Hematopoietic multipotent progenitor cell treated with erythropoietin and hydrocortisone succinate and interleukin-3 and kit ligand, for 8 days (in vitro differentiated cells): ENCODE measurements at regions not wholly inside any gene's neighbourhood (a gene's known extent, or its start where the extent isn't known, plus 50 kb on each side); places are given as distances from the start of the nearest gene placed in this dataset.

Experiments used
- DNase-seq: peaks from one replicate; pipeline ENCODE4 v3.0.0-alpha.2; 2015

DNA sequence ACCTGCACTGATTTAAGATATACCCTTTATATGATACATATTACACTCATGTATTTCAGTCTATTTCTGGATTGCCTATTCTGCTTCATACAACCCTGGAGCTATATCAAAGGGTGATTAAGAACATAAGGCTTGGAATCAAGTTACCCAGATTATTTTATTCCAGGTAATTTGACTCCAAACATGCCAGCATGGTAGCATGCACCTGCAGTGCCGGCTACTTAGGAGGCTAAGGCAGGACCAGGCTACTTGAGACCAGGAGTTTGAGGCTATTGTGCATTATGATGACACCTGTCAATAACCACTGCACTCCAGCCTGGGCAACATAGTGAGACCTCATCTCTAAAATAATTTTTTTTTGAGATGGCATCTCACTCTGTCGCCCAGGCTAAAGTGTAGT, 50.4 kb upstream of the NEO1 start:
- no peak for DNase-seq

DNA sequence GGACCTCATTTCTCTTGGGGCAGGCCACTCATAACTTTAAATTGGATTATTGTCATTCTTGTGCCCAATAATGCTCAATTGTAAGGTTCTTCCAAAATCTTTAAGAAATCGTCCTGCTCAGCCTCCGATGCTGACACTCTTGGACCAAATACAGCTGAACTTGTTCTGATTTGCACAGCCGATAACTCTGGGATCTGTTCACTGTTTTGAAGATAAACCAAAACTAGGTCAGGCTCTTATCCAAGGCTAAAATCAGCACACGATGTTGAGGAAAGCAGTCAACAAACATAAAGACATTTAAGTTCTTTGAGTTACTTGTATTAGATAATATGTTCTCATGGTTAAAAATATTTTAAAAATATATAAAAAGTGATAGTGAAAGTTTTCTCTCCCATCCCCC, 52.0 kb upstream of the NEO1 start:
- no peak for DNase-seq

DNA sequence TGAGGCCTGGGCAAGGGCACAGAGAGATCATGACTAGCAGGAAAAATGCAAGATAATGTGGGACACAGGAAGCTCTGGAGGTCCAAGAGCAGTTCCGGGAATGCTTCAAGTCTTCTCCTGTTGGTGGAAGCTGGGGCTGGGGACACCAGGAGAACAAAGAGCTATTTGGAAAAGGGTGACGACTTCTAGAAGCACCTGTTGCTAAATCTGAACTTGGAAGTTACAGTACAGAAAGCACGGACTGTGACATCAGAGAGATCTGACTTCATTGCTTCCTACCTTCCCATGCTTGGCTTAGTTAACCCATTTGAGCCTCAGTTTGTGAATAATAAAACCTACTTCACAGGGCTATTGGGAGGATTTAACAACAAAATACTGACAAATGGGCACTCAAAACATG, 52.7 kb upstream of the NEO1 start:
- DNase-seq, result no peak

DNA sequence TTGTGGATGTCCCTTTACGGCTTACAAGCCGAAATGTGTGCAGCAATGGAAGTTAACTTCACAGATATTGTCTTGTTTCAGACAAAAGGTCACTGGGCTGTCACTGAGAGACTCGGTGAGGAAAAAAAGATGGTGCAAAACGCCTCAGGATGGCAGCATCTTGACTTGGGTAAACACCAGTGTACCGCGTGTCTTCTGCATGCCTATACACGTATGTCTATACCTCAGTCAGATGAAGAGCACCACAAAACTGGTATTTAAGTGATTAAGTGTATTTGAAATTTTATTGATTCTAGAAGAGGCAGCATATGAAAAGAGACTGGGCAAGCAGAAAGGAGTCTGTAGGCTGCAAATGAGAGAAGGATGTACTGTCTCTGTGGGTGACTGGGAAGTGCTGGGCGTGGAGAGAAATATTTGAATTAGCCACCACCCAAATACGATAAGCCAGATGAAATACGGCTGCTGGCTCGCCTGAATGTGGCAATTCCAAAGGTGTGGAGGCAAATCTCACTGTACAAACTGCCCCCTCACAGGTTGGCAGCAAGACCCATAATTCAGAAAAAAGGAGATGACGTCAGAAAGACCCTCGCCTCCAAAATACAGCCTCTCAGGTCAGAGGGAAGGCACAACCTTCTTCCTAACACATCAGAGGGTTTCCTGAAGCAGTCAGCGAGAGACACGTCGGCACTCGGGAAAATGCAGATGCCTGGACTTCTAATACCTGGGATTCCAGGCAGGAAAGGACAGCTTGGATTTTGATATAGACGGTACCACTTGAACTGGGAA, 53.4 kb upstream of the NEO1 start:
- DNase-seq, result no peak

DNA sequence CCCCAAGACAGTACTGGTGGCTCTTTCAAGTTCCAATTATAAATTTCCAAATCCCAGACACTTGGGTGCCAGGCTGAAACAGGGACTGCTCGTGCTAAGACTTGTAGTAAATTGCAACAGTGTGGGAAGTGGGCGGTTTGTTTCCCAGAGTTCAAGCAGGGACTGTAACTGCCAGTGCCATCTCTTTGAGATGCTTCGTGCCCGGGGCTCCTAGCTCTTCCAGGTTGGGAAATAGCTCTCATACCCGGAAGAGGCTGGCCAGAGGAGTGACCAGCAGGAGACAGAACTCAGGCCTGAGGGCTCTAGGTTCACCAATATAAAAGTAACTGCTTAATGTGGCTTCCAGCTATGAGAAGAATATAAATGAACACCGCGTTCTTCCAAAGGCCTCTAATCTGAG, 54.0 kb upstream of the NEO1 start:
- DNase-seq, result no peak

DNA sequence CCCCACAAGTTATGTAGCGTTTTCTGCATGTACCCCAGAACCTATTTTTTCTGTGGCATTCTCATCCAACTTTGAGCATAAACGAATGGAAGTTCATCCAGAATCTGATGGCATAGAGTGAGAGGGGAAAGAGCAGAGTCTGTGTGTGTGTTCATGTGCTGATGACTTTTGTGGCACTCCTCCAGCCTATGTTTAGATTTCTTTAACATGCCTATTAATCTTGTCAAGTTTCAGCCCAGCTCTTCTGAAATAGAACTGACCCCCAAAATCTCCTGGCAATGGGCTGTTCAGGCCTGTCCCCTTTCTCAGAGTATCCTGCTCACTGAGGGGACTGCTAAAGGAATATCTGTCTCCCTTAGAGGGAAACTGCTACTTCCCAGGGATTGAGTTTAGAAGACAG, 56.4 kb upstream of the NEO1 start:
- DNase-seq, result no peak

DNA sequence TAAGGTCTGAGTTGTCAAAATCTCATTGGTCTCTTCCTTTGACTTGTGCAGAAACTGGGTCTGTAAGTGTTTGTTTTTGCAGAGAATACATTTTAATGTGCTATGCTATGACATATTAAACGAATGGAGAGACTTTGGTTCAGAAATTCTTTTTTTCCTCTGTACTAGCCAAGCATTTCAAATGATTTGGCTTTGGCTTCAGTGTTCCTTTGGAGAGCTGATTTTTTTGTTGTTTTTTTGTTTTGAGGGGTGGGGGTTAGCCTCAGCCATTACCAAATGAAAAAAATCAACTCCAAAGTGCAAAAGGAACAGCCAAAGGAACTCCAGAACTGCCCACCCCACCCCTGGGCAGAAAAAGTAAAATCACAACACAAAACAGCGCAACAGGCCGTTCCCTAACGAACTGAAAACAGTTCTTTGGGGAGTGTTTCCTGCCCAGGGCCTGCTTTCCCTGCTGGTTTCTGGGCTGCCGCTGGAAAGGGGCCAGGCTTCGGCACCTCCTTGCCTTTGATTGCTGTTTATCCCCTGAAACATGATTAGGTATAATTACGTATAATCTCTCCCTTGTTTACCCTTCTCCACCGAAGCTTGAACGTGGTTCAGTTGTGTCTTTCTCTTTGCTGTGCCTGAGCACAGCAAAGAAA, 57.6 kb upstream of the NEO1 start:
- no peak for DNase-seq

DNA sequence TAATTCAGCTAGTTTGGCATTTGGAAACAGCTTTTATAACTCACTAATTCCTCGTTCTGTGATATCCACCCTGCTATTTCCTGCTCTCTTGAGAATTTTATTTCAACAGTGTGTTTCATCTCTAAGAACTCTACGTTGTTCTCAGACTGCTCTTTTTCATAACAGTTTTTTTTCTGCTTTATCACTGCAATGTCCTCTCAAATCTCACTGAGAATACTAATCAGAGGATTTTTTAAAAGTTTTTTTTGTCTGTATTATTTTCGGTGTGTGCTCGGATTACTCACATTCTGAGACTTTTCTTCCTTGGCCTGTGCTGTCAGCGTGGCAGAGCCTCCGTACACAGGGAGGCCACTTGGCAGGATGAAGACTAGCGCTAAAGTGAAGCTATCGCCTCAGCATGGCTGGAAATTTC, 59.4 kb upstream of the NEO1 start:
- no peak for DNase-seq

DNA sequence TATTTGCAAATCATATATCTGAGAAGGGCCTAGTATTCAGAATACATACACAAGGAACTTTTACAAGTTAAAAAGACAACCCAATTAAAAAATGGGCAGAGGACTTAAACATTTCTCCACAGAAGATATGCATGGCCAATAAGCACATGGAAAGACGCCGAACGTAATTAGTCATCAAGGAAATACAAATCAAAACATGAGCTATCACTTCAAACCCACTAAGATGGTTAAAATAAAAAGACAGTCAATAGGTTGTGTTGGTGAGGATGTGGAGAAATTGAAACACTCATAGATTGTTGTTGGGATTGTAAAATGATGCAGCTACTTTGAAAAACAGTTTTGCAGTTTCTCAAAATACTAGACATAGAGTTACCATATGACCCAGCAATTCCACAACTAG, 61.2 kb upstream of the NEO1 start:
- DNase-seq, result no peak

DNA sequence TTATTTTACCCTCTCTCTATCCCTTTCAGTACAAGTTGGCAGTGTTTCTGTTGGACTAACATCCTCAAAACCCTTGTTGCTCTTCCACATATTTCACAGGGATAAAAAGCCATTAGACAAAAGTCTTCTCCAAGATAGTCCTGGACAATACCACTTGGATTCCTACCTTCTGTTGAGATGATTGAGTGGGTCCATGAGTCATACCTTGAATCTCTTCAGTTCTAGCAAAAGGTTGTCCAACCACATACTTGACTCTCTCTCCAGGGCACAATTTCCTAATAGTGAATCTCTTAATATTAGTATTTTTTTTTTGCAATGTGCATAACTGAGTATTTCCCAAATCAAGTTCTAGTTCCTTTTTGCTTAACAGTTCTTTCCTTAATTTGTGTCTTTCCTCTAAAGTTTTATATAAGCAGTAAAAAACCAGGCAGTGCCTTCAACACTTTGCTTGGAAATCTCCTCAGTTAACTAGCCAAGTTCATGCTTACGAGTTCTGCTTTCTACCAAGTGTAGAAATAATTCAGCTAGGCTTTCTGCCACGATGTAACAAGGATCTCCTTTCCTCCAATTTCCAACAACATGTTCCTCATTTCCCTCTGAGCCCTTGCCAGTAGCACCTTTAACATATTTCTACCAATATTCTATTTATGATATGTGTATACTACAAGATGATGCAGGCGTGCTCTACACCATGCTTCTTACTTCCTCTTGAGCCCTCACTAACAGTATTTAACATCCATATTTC, 68.3 kb upstream of the NEO1 start:
- DNase-seq, result no peak

DNA sequence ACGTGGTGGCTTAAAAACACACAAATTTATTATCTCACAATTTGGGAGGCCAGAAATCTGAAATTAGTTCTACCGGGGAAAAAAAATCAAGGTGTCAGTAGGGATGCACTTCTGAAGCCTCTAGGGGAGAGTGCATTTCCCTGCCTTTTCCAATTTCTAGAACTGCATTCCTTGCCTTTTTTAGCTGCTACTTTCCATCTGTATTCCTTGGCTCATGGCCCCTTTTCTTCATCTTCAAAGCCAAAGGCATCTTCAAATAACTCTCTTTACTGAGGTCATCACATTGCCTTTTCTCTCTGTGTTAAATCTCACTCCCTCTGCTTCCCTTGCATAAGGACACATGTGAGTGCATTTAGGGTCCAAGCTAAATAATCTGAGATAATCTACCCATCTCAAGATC, 69.5 kb upstream of the NEO1 start:
- no peak for DNase-seq

DNA sequence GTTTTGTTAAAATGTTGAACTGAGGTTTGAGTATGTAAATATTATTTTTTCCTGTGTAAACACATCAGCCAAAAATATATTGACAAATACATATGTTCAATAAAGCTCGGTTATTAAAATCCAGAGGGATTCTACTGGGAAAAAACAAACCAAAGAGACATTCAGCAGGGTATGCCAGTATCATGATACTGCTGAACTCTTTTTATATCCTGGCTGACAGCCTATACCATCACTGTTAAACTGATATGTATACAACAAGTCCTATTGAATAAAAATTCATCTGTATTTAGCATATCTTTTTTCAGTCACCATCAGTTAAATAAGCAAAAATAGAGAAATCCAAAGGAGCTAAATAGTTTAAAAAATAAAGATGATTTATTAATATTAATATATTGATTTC, 71.6 kb upstream of the NEO1 start:
- no peak for DNase-seq

DNA sequence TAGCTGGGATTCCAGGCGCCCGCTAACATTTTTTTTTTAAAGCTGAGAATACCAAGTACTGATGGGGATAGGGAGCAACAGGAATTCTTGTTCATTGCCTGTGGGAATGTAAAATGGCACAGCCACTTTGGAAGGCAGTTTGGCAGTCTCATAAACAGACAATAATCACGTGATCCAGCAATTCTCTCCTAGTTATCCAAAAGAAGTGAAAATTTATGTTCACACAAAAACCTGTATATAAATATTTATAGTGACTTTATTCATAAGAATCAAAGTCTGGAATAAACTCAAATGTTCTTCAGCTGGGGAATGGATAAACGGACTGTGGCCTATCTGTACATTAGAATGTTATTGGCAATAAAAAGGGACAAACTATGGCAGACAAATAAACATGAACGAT, 72.5 kb upstream of the NEO1 start:
- no peak for DNase-seq

DNA sequence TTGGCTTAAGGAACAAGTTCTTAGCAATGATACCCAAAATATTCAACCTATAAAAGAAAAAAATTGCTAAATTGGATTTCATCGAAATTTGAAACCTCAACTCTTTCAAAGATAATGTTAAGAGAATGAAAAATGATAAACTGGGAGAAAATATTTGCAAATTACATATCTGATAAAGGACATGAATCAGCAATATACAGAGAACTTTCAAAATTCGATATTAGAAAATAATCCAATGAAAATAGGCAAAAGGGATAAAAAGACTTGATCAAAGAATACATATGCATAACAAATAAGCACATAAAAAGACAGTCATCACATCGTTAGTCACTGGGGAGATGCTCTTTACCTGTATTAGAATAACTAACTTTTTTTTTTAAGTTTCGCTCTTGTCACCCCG, 73.0 kb upstream of the NEO1 start:
- DNase-seq, result no peak

DNA sequence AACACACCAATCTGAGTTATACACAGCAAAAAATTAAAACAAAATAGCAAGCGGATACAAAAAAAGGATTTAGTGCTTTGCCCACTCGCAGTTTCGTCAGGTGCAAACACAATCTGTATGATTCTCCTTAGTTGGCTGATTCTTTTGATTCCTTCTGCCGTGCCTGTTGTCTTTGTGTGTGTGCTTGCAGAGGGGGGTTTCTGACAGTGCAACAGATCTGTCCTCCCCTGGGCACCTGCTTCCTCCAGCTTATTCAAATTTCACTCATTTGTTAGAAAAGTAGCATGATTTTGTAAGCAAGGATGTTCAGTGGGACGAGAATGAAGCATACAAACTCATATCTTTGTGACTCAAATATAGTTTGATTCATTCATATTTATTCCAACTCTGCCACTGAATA, 74.0 kb upstream of the NEO1 start:
- no peak for DNase-seq

DNA sequence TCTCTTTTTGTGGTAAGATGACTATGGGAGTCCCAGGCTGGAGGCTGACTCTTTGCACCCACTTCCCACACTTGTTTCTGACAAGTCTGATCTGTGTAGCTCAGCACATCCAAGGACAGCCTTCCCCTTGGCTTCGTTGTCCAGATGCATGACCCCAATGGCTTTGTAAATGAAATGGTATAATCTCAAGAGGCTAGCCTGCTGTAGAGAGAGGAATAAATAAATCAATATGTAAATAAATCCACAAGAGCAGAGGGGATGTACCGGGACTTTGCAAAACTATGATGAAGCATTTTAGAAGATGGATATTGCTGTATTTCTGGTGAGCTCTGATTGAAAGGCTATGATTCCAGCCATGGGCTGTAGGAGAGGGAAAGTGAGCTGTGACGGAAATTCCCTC, 79.9 kb upstream of the NEO1 start:
- DNase-seq, result no peak

DNA sequence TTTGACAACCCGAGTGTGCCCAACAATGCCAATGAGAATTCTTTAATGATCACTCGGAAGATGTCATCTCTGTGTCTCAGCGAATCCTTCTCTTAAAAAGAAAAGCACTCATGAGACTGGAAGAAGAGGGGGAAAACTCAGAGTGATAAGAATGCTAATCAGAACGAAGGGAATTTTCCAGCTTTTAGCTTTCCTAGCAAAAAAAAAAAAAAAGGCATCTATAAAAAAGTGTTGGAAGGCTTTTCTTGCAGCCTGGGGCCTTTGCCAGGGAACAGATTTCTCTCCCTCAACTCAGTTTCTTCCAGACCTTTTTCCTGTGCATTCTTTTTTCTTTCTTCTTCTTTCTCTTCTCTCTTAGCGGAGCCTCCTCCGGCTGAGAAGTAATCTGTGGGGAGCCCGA, 80.5 kb upstream of the NEO1 start:
- DNase-seq, result no peak

DNA sequence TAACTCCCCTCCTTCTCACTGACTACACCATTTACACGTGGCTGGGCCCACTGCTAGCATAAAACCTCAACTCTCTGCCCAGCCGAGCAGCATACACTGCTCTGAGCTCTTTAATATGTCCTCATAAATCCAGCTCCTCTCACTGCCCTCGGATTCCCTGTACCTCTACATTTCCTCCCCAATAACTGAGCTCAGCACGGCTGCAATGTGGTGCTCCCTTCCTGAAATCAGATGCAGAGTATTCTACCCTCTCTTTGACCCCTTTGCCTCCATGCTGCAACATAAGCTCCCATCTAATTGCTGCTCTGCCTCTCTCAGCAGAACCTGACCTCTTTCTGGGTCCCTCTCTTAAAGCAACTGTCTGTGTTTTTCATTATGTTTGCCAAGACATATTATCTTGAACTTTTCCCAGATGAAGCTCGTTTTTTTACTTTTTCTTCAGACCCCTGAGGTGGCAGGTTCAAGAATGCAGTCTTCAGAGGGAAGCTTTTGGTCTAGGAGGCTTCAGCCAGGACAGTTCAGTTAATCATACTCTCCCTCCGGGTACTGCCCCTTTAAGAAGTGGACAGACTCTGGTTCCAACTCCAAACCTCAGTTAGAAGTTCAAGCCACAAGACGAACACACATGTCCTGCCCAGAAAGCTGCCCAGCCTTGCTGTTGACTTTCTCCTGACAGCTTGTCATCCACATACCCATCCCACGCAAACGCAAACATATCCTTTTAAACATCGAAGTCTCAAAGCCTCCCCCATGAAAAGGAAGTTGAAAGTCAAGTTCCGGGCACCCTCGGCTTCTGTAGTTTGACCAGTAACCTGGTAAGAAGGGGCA, 81.1 kb upstream of the NEO1 start:
- DNase-seq, result no peak

DNA sequence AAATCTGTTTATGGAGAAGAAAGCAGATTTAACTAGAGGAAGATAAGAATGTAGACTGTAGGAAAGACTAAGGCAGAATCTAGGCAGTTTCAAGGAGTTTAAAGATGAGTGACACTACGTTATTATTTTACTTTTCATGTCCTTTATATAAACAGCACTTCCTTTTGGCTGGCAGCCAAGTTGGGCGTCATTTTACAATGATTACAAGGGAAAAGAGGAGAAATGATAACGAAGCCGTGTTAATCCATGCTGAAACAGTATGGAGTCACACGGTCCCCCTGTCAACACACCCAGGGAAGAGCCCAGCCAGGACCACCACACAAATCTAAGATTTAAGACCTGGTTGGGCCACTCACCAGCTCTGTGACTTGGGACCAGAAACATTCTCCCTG, 83.7 kb upstream of the NEO1 start:
- peak; percentile 38 for DNase-seq

DNA sequence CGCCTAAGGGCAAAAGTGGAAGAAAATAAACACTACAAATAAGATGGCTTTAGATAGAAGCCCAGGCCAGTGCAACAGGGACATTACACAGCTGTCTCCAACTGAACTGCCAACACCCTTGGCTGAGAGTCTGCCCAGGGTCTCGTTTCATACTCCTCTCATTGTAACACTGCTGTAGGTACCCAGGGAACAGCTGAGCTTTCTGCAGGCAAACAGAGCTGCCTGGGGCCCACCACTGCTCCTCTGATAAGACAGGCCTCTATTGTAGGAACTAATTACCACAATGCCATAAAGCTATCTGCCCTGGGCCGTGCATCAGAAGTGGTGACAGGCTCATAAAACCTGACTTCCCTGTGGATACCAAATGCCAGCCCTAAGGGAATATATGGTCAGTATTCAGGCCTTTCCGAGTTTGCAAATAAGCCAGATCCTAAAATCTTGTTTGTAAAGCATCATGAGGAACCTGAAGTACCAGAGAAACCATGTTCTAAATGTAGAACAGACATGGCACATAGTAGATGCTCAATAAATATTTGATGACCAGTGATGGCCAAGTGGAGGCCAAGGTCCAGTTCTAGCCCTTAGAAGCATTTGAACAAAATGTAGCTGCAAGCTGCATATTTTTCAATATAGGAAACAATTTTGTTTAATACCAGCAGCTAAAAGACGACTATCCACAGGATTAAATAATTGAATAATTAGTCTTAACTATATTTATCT, 84.3 kb upstream of the NEO1 start:
- DNase-seq, result no peak

DNA sequence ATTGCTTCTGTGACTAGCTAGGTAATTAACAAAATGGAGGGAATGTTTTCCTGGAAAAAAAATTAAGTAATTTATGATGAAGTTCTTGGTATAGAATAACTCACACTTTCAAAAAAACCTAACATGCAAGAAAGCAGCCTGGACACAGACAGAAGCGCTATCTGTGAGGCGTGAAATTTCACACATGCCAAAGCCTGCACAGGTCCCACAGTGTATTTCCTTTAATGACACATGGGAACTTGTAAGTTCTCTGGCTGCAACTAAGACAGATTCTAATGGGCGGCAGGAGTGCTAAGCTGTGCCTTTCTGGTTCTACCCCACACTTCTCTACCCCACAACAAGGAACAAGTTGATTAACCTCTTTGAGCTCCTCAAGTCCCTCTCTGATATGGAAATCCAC, 84.9 kb upstream of the NEO1 start:
- DNase-seq, result no peak

DNA sequence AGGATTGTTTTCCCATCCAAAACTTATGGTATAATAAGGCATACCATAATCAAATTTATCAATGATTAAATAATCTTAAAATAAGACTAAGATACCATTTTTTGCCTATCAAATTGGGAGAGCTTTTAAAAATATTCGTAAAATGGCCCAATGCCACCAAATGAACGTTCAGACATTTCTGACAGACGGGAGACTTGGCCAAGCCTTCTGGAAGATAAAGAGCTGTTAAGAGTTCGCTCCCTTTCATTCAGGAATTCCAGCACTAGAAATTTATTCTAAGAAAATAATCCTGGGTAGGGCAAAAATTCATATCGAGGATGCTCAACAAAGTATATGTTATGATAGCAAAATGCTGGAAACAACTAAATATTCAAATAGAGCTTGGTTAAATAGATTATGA, 85.6 kb upstream of the NEO1 start:
- DNase-seq, result no peak

DNA sequence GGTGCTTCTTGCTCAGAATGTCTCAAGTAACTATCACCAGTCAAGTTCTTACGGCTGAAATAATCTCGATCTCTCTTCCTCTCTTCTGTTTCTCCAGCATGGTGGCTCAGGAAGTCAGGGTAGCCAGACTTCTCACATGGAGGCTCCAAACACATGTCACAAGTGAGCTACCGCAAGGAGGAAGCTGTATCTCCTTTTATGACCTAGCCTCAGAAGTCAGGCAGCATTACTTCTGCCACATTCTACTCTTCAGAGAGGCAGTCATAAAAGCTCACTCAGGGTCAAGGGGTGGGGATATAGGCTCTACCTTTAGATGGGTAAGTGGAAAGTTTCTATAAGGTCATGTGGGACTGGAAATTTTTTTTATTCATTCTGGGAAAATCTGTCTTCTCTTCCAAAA, 86.6 kb upstream of the NEO1 start:
- no peak for DNase-seq
